ENCODE measurements at regions not wholly inside any gene's neighbourhood (a gene's known extent, or its start where the extent isn't known, plus 50 kb on each side); places are given as distances from the start of the nearest gene placed in this dataset.

DNA sequence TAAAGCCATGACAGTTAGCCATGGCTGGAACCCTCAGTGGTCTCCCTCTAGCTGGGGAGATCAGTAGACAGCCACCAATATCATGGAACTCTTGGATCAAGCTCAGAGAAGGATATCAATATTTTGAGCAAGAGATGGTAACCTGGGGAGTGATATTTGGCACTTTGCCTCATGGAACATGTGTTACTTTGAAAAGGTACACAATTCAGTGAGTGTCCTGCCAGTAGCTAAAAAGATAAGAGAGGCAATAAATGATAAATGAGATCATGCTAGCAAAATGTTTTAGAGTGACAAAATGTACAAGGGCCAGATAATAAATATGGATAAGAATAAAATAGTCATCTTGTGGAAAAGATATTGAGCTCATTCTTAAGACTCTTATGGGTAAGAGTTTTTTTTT lies 1618.7 kb downstream of the OLFM4 start:
- TF ChIP-seq, protein P1, sequence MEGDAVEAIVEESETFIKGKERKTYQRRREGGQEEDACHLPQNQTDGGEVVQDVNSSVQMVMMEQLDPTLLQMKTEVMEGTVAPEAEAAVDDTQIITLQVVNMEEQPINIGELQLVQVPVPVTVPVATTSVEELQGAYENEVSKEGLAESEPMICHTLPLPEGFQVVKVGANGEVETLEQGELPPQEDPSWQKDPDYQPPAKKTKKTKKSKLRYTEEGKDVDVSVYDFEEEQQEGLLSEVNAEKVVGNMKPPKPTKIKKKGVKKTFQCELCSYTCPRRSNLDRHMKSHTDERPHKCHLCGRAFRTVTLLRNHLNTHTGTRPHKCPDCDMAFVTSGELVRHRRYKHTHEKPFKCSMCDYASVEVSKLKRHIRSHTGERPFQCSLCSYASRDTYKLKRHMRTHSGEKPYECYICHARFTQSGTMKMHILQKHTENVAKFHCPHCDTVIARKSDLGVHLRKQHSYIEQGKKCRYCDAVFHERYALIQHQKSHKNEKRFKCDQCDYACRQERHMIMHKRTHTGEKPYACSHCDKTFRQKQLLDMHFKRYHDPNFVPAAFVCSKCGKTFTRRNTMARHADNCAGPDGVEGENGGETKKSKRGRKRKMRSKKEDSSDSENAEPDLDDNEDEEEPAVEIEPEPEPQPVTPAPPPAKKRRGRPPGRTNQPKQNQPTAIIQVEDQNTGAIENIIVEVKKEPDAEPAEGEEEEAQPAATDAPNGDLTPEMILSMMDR (IDR thresholded peaks at IDR 0.05; ENCODE audit: poor library complexity) = no peak
- TF ChIP-seq EZH2 (IDR thresholded peaks at IDR 0.05; ENCODE audit: borderline replicate concordance) = peak; percentile 15
- TF ChIP-seq EZH2phosphoT487 (IDR thresholded peaks at IDR 0.05; ENCODE audit: low read depth, severe bottlenecking, unreplicated experiment) = no peak

All from hepatocyte (in vitro differentiated cells).